ENCODE measurements at regions not wholly inside any gene's neighbourhood (a gene's known extent, or its start where the extent isn't known, plus 50 kb on each side); places are given as distances from the start of the nearest gene placed in this dataset.
A peak's percentile ranks its signal among the peaks of the same experiment; 100 is the strongest.

DNA sequence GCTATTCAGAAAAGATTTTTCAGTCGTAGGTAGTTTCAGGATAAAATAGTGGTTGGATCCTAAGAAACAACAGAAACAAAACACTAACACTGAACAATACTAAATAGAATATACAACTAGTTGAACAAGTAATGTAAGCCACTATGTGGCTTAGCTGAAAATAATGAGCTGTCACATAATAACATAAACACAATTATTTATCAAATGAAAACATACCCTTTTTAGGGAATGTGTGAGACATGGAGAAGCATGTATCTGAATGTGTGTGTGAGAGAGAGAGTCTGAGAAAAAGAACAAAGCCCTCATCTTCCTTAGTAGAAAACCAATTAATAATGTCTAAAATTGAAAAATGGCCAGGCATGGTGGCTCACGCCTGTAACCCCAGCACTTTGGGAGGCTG is 122.6 kb upstream of the LOC128125822 start:
- no peak for ATAC-seq

DNA sequence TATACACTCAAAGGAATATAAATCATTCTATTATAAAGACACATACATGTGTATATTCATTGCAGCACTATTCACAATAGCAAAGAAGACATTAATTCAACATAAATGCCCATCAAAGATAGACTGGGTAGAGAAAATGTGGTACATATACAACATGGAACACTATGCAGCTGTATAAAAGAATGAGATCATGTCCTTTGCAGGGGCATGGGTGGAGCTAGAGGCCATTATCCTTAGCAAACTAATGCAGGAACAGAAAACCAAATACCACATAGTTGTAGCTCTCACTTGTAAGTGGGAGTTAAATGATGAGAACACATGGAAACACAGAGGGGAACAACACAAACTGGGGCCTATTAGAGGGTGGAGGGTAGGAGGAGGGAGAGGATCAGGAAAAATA is 121.0 kb upstream of the LOC128125822 start:
- TF ChIP-seq ARNTL (CRISPR knock-in tag; IDR thresholded peaks at IDR 0.05; ENCODE audit: borderline replicate concordance, low read depth) (no peak), ZNF8 (CRISPR knock-in tag; IDR thresholded peaks at IDR 0.05) (peak; percentile 38; the same call in 1 of the 2 replicates)
- no peak for ATAC-seq

More for the DNA sequence above, 122.6 kb upstream of the LOC128125822 start:
- TF ChIP-seq TOX (CRISPR knock-in tag; IDR thresholded peaks at IDR 0.05; ENCODE audit: borderline replicate concordance) (no peak), GLIS3 (CRISPR knock-in tag; IDR thresholded peaks at IDR 0.05) (no peak), PPARA (CRISPR knock-in tag; IDR thresholded peaks at IDR 0.05; ENCODE audit: borderline replicate concordance) (no peak), RARB (CRISPR knock-in tag; IDR thresholded peaks at IDR 0.05) (no peak), BACH2 (CRISPR knock-in tag; IDR thresholded peaks at IDR 0.05; ENCODE audit: borderline replicate concordance) (no peak), ZC3H10 (CRISPR knock-in tag; IDR thresholded peaks at IDR 0.05) (no peak), ARNTL (CRISPR knock-in tag; IDR thresholded peaks at IDR 0.05; ENCODE audit: borderline replicate concordance, low read depth) (no peak), ZNF70 (CRISPR knock-in tag; IDR thresholded peaks at IDR 0.05) (no peak), ZNF565 (CRISPR knock-in tag; conservative IDR thresholded peaks at IDR 0.05; ENCODE audit: low read depth) (no peak)
- TF ChIP-seq, protein P1, sequence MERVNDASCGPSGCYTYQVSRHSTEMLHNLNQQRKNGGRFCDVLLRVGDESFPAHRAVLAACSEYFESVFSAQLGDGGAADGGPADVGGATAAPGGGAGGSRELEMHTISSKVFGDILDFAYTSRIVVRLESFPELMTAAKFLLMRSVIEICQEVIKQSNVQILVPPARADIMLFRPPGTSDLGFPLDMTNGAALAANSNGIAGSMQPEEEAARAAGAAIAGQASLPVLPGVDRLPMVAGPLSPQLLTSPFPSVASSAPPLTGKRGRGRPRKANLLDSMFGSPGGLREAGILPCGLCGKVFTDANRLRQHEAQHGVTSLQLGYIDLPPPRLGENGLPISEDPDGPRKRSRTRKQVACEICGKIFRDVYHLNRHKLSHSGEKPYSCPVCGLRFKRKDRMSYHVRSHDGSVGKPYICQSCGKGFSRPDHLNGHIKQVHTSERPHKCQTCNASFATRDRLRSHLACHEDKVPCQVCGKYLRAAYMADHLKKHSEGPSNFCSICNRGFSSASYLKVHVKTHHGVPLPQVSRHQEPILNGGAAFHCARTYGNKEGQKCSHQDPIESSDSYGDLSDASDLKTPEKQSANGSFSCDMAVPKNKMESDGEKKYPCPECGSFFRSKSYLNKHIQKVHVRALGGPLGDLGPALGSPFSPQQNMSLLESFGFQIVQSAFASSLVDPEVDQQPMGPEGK (CRISPR knock-in tag; IDR thresholded peaks at IDR 0.05; ENCODE audit: borderline replicate concordance), result no peak
- TF ChIP-seq, protein P2, sequence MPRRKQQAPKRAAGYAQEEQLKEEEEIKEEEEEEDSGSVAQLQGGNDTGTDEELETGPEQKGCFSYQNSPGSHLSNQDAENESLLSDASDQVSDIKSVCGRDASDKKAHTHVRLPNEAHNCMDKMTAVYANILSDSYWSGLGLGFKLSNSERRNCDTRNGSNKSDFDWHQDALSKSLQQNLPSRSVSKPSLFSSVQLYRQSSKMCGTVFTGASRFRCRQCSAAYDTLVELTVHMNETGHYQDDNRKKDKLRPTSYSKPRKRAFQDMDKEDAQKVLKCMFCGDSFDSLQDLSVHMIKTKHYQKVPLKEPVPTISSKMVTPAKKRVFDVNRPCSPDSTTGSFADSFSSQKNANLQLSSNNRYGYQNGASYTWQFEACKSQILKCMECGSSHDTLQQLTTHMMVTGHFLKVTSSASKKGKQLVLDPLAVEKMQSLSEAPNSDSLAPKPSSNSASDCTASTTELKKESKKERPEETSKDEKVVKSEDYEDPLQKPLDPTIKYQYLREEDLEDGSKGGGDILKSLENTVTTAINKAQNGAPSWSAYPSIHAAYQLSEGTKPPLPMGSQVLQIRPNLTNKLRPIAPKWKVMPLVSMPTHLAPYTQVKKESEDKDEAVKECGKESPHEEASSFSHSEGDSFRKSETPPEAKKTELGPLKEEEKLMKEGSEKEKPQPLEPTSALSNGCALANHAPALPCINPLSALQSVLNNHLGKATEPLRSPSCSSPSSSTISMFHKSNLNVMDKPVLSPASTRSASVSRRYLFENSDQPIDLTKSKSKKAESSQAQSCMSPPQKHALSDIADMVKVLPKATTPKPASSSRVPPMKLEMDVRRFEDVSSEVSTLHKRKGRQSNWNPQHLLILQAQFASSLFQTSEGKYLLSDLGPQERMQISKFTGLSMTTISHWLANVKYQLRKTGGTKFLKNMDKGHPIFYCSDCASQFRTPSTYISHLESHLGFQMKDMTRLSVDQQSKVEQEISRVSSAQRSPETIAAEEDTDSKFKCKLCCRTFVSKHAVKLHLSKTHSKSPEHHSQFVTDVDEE (CRISPR knock-in tag; IDR thresholded peaks at IDR 0.05), result no peak

DNA sequence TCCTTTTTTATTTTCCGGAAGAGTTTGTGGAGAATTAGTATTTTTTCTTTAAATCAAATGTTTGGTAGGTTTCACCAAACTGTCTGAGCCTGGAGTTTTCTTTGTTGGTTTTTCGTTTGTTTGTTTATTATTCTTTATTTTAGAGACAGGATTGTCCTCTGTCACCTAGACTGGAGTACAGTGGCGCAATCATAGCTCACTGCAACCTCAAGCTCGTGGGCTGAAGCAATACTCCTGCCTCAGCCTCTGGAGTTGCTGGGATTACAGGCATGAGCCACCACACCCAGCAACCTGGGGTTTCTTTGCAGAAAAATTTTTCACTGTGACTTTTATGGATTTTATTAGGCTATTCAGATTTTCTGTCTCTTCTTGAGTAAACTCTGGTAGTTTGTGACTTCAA is 120.2 kb upstream of the LOC128125822 start:
- TF ChIP-seq GLIS3 (CRISPR knock-in tag; IDR thresholded peaks at IDR 0.05), result no peak
- TF ChIP-seq, protein P3, sequence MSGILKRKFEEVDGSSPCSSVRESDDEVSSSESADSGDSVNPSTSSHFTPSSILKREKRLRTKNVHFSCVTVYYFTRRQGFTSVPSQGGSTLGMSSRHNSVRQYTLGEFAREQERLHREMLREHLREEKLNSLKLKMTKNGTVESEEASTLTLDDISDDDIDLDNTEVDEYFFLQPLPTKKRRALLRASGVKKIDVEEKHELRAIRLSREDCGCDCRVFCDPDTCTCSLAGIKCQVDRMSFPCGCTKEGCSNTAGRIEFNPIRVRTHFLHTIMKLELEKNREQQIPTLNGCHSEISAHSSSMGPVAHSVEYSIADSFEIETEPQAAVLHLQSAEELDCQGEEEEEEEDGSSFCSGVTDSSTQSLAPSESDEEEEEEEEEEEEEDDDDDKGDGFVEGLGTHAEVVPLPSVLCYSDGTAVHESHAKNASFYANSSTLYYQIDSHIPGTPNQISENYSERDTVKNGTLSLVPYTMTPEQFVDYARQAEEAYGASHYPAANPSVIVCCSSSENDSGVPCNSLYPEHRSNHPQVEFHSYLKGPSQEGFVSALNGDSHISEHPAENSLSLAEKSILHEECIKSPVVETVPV (CRISPR knock-in tag; IDR thresholded peaks at IDR 0.05), result no peak
- TF ChIP-seq RARB (CRISPR knock-in tag; IDR thresholded peaks at IDR 0.05), result no peak
- TF ChIP-seq, protein P1 (CRISPR knock-in tag; IDR thresholded peaks at IDR 0.05; ENCODE audit: borderline replicate concordance), result no peak
- TF ChIP-seq ZNF70 (CRISPR knock-in tag; IDR thresholded peaks at IDR 0.05), result no peak
- TF ChIP-seq ZFP3 (CRISPR knock-in tag; IDR thresholded peaks at IDR 0.05), result no peak
- TF ChIP-seq ARNTL (CRISPR knock-in tag; IDR thresholded peaks at IDR 0.05; ENCODE audit: borderline replicate concordance, low read depth), result no peak
- no peak for TF ChIP-seq ISL1 (CRISPR knock-in tag; IDR thresholded peaks at IDR 0.05)
- TF ChIP-seq, protein P4, sequence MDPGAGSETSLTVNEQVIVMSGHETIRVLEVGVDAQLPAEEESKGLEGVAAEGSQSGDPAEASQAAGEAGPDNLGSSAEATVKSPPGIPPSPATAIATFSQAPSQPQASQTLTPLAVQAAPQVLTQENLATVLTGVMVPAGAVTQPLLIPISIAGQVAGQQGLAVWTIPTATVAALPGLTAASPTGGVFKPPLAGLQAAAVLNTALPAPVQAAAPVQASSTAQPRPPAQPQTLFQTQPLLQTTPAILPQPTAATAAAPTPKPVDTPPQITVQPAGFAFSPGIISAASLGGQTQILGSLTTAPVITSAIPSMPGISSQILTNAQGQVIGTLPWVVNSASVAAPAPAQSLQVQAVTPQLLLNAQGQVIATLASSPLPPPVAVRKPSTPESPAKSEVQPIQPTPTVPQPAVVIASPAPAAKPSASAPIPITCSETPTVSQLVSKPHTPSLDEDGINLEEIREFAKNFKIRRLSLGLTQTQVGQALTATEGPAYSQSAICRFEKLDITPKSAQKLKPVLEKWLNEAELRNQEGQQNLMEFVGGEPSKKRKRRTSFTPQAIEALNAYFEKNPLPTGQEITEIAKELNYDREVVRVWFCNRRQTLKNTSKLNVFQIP (CRISPR knock-in tag; IDR thresholded peaks at IDR 0.05; ENCODE audit: borderline replicate concordance, low read depth), result no peak
- TF ChIP-seq TOX (CRISPR knock-in tag; IDR thresholded peaks at IDR 0.05; ENCODE audit: borderline replicate concordance), result no peak
- TF ChIP-seq ZC3H10 (CRISPR knock-in tag; IDR thresholded peaks at IDR 0.05), result no peak
- no peak for TF ChIP-seq ZNF565 (CRISPR knock-in tag; conservative IDR thresholded peaks at IDR 0.05; ENCODE audit: low read depth)
- no peak for ATAC-seq

DNA sequence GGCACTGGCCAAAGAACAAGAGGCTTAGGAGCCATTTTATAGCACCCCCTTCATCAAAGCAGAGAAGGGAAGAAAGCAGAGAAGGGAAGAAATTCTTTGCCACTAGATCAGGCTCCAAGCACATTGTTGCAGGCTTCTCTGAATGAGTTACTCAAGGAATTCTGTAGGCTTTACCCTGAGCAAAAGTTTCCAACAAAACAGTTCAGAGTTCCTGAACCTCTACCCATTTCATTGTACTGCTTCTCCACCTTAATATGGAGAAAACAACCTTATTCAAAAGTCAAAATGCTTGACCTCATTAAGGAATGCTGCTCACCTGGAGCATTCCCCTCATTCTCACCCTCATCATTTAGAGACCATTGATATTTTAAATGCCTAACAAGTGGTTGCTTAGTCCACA is 115.5 kb upstream of the LOC128125822 start:
- no peak for ATAC-seq
- TF ChIP-seq ZNF8 (CRISPR knock-in tag; IDR thresholded peaks at IDR 0.05), result no peak
- no peak for TF ChIP-seq CSDC2 (CRISPR knock-in tag; IDR thresholded peaks at IDR 0.05)
- no peak for TF ChIP-seq ZNF70 (CRISPR knock-in tag; IDR thresholded peaks at IDR 0.05)
- TF ChIP-seq, protein P2 (CRISPR knock-in tag; IDR thresholded peaks at IDR 0.05), result no peak
- no peak for TF ChIP-seq ESRRG (CRISPR knock-in tag; IDR thresholded peaks at IDR 0.05)
- no peak for TF ChIP-seq ZC3H10 (CRISPR knock-in tag; IDR thresholded peaks at IDR 0.05)
- TF ChIP-seq, protein P5, sequence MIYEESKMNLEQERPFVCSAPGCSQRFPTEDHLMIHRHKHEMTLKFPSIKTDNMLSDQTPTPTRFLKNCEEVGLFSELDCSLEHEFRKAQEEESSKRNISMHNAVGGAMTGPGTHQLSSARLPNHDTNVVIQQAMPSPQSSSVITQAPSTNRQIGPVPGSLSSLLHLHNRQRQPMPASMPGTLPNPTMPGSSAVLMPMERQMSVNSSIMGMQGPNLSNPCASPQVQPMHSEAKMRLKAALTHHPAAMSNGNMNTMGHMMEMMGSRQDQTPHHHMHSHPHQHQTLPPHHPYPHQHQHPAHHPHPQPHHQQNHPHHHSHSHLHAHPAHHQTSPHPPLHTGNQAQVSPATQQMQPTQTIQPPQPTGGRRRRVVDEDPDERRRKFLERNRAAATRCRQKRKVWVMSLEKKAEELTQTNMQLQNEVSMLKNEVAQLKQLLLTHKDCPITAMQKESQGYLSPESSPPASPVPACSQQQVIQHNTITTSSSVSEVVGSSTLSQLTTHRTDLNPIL (CRISPR knock-in tag; IDR thresholded peaks at IDR 0.05; ENCODE audit: low read depth), result no peak
- no peak for TF ChIP-seq PPARA (CRISPR knock-in tag; IDR thresholded peaks at IDR 0.05; ENCODE audit: borderline replicate concordance)
